ENCODE measurements at regions not wholly inside any gene's neighbourhood (a gene's known extent, or its start where the extent isn't known, plus 50 kb on each side); places are given as distances from the start of the nearest gene placed in this dataset.

DNA sequence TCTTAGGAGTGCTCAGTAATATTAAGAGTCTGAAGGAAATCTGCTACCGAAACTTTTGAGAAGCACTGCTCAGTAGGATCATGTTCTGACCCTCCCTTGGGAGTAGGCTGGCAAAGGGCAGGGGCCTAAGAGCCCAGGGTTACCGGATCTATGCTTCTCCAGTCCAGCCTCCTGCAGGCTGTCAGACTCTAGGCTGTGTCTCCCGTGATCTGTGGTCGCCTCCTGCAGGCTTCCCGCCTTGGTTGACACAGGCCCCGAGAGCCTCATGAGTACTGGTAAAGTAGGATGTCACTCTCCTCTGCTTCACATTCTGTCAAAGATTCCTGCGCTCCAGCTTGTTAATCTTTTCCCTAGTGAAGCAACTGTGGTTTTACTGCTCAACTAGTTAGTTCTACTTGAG, 647.8 kb upstream of the RAB6C start:
- TF ChIP-seq, protein P1, sequence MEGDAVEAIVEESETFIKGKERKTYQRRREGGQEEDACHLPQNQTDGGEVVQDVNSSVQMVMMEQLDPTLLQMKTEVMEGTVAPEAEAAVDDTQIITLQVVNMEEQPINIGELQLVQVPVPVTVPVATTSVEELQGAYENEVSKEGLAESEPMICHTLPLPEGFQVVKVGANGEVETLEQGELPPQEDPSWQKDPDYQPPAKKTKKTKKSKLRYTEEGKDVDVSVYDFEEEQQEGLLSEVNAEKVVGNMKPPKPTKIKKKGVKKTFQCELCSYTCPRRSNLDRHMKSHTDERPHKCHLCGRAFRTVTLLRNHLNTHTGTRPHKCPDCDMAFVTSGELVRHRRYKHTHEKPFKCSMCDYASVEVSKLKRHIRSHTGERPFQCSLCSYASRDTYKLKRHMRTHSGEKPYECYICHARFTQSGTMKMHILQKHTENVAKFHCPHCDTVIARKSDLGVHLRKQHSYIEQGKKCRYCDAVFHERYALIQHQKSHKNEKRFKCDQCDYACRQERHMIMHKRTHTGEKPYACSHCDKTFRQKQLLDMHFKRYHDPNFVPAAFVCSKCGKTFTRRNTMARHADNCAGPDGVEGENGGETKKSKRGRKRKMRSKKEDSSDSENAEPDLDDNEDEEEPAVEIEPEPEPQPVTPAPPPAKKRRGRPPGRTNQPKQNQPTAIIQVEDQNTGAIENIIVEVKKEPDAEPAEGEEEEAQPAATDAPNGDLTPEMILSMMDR (IDR thresholded peaks at IDR 0.05; ENCODE audit: insufficient read depth, low read length): no peak
- no peak overlapping the region for H3K4me3 ChIP-seq (ENCODE audit: low read depth, low read length)
- no peak for DNase-seq (ENCODE audit: low read depth)

DNA sequence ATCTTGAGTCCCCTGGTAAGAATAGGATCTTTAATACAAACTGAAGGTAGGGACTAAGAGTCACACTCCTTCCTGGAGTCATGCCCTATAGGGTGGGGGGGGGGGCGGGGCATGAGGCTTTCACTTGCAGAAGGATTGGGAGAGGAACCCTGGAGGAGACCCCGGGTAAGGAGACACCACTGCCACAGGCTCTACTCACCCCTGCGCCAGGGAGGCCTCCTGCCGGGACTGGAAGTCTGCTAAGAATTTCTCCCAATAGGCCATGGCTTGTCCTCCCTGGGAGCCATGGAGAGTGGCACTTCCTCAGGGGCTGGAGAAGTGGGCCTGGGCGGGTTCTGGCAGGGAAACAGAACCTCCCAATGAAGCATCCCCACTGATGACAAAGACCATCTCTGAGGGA, 645.3 kb upstream of the RAB6C start:
- TF ChIP-seq, protein P1 (IDR thresholded peaks at IDR 0.05; ENCODE audit: insufficient read depth, low read length): no peak
- DNase-seq (ENCODE audit: low read depth): no peak
- no peak overlapping the region for H3K4me3 ChIP-seq (ENCODE audit: low read depth, low read length)

DNA sequence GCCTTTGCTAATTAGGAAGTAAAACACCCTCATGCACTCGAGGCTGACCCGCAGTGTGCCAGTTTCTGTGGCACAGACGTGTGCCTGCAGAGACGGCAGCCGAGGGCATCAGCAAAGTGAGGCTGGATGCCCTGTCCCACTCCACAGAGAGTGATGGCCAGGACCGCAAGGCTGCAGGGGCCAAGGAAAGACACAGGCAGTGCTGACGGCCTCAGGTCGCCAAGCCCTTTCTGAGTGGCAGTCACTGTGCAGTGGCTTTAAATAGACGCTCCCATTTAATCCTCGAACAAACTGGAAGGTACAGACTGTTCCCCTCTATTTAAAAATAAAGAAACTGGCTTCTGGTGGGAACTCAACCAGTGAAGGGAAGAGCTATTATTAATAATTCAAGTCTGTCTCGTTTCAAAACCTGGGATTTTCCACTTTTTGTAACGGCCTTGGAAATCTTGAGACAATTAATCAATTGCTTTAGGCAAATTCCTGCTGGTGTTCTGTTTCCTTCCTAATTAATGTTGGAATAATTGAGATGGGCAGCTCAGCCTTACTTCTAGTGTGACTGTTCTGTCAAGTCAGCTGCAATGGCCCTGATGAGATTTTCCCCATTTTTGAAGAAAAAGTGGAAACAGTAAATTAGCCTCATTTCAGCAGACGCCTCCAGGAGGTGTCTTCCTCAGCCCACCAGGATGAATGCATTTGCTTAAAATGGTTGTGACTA, 644.6 kb upstream of the RAB6C start:
- no peak for DNase-seq (ENCODE audit: low read depth)
- TF ChIP-seq, protein P1 (IDR thresholded peaks at IDR 0.05; ENCODE audit: insufficient read depth, low read length): no peak
- no peak overlapping the region for H3K4me3 ChIP-seq (ENCODE audit: low read depth, low read length)

DNA sequence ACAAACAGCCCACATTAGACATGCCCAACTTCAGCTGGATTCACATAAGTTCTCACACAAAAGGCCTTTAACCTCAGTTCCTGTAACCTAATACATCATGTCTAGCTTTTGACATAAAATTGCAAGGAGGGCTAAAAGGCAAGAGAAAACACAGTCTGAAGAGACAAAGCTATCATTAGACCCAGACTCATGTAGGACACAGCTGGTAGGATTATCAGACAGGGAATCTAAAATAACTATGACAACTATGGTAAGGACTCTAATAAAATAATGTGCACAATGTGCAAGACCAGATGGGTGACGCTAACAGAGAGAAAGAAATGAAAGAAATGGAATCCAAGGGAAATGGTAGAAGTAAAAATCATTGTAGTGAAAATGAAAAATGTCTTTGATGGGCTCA, 643.2 kb upstream of the RAB6C start:
- no peak for DNase-seq (ENCODE audit: low read depth)
- TF ChIP-seq, protein P1 (IDR thresholded peaks at IDR 0.05; ENCODE audit: insufficient read depth, low read length): no peak
- no peak overlapping the region for H3K4me3 ChIP-seq (ENCODE audit: low read depth, low read length)

DNA sequence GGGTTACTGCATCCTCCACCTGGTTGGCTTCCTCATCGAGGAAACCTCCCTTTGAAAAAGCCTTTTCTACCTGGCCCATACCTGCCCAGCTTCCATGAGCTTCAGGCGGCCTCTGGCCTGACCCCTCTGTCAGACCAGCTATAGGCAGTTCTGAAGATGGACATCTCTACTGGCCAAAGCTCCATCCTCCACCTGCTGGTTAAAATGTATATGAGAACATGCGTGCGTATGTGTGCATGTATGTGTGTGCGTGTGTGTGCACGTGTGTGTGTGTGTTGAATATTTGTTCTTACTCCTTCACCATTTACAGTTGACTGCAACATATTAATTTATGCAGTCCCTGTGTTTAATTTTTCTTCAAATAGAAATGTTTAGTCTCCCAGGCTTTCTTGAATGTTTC, 642.4 kb upstream of the RAB6C start:
- TF ChIP-seq, protein P1 (IDR thresholded peaks at IDR 0.05; ENCODE audit: insufficient read depth, low read length): no peak

DNA sequence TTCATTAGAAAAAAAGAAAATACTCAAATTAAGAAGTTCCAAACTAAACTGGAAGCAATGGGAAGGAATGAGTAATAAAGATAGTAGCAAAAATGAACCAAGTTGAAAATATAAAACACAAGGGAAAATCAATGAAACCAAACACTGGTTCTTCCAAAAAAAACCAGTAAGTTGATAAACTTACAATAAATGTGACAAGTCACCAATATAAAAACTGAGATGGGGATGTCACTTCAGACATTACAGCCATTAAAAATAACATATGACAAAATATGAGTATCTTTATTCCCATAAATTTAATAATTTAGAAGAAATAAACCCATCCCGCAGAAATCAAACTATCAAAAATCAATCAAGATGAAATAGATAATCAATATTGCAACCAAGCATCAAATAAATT, 633.9 kb upstream of the RAB6C start:
- TF ChIP-seq, protein P1 (IDR thresholded peaks at IDR 0.05; ENCODE audit: insufficient read depth, low read length): no peak
- DNase-seq (ENCODE audit: low read depth): no peak
- no peak overlapping the region for H3K4me3 ChIP-seq (ENCODE audit: low read depth, low read length)

More for the DNA sequence above, 642.4 kb upstream of the RAB6C start:
- no peak overlapping the region for H3K4me3 ChIP-seq (ENCODE audit: low read depth, low read length)
- DNase-seq (ENCODE audit: low read depth): no peak

Data from fibroblast of the aortic adventitia (primary cell).